Fibroblast of villous mesenchyme (primary cell): ENCODE measurements at regions not wholly inside any gene's neighbourhood (a gene's known extent, or its start where the extent isn't known, plus 50 kb on each side); places are given as distances from the start of the nearest gene placed in this dataset.

ENCODE experiments used
- DNase-seq: peaks from one replicate; pipeline ENCODE4 v3.0.0-alpha.2; 2010; ENCODE audit warnings: low read depth
- H3K4me3 ChIP-seq: 2 replicates; pipeline ENCODE4 v1.5.1; 2011; ENCODE audit warnings: low read depth, mild to moderate bottlenecking, low read length
- CTCF ChIP-seq: IDR thresholded peaks from 2 replicates; pipeline ENCODE4 v1.5.1; 2012; ENCODE audit warnings: low read depth, mild to moderate bottlenecking, low read length; ENCODE audit not compliant: insufficient read depth

- no peak for DNase-seq
- no peak for TF ChIP-seq CTCF
- H3K4me3 ChIP-seq = no peak overlapping the region
These were observed 599.3 kb downstream of the CDH9 start for GRCh38 chr5:26439121-26439520.

GRCh38 chr5:26434688-26435087, 603.7 kb downstream of the CDH9 start:
- DNase-seq = no peak
- no peak overlapping the region for H3K4me3 ChIP-seq
- TF ChIP-seq CTCF = no peak

- TF ChIP-seq CTCF = no peak
- DNase-seq = no peak
- H3K4me3 ChIP-seq = no peak overlapping the region
These were observed 606.0 kb downstream of the CDH9 start for GRCh38 chr5:26432386-26432785.

- DNase-seq = no peak
- no peak overlapping the region for H3K4me3 ChIP-seq
- TF ChIP-seq CTCF = no peak
These were observed 608.1 kb downstream of the CDH9 start for GRCh38 chr5:26430323-26430722.

- DNase-seq = no peak
- no peak for TF ChIP-seq CTCF
- no peak overlapping the region for H3K4me3 ChIP-seq
These were observed 611.1 kb downstream of the CDH9 start for GRCh38 chr5:26427281-26427680.

- no peak for DNase-seq
- TF ChIP-seq CTCF = no peak
- no peak overlapping the region for H3K4me3 ChIP-seq
These were observed 618.4 kb downstream of the CDH9 start for GRCh38 chr5:26419987-26420386.

- no peak for TF ChIP-seq CTCF
- DNase-seq = no peak
- no peak overlapping the region for H3K4me3 ChIP-seq
These were observed 621.5 kb downstream of the CDH9 start for GRCh38 chr5:26416911-26417310.
